ENCODE measurements at regions not wholly inside any gene's neighbourhood (a gene's known extent, or its start where the extent isn't known, plus 50 kb on each side); places are given as distances from the start of the nearest gene placed in this dataset.

GRCh38 chr10:105351187-105351586 is 710.1 kb downstream of the SORCS3 start:
- TF ChIP-seq CREB1 (CRISPR knock-in tag; IDR thresholded peaks at IDR 0.05; ENCODE audit: low read depth) (no peak), CTCF (conservative IDR thresholded peaks at IDR 0.05; ENCODE audit: low read depth in 2 of 2) (no peak), POLR2AphosphoS5 (IDR thresholded peaks at IDR 0.05; ENCODE audit: low read depth) (no peak)

All from GM23338 (cell line).